Endothelial cell of umbilical vein (primary cell): ENCODE measurements at regions not wholly inside any gene's neighbourhood (a gene's known extent, or its start where the extent isn't known, plus 50 kb on each side); places are given as distances from the start of the nearest gene placed in this dataset.

Source experiments
- BruUV-seq: library from RNA; stranded (reverse); fragments of 400-500 nt; replicated peaks from 2 replicates; lab custom pipeline; 2021; lab: Mats Ljungman, UMichigan
- CTCF ChIA-PET: fragments of 300-600, 350-600 bp; sonication (Branson Sonifier 250); formaldehyde crosslinking; loops from one replicate; lab custom pipeline; 2021; ENCODE audit warnings: antibody characterized with exemption, inconsistent platforms; lab: Charles Lee
- POLR2A ChIA-PET: fragments of 300-600, 350-600 bp; sonication (Branson Sonifier 250); formaldehyde crosslinking; loops from one replicate; lab custom pipeline; 2021; ENCODE audit warnings: antibody characterized with exemption, inconsistent platforms; lab: Charles Lee
- DNase-seq: peaks from one replicate; pipeline ENCODE4 v3.0.0-alpha.2; 2011; ENCODE audit warnings: low read depth, low spot score
- FAIRE-seq: peaks from 2 replicates; lab custom pipeline; 2011; peaks lifted over from hg19 to GRCh38; lab: Jason Lieb, UNC
- H2AFZ ChIP-seq: 2 replicates; pipeline ENCODE4 v1.6.0; 2012; ENCODE audit warnings: low read depth, low read length, control low read depth, inconsistent platforms
- H3K27ac ChIP-seq: 2 replicates; pipeline ENCODE4 v1.5.1; 2011; ENCODE audit warnings: low read depth, mild to moderate bottlenecking, control low read depth, low read length, moderate library complexity; ENCODE audit not compliant: insufficient read depth
- H3K27me3 ChIP-seq, 2 experiments: 2 replicates each; pipeline versions ENCODE4 v1.6.0 to v1.6.1; 2011; ENCODE audit warnings: low read length in 2 of 2, mixed read lengths in 1 of 2; ENCODE audit not compliant: control insufficient read depth in 2 of 2, insufficient read depth in 2 of 2
- H3K36me3 ChIP-seq, 2 experiments: 2 replicates in 1 of 2; 3 replicates in 1 of 2; pipeline ENCODE4 v1.5.1; 2011; ENCODE audit warnings: low read length in 2 of 2, mild to moderate bottlenecking in 1 of 2, moderate library complexity in 1 of 2; ENCODE audit not compliant: control insufficient read depth in 2 of 2, insufficient read depth in 2 of 2; ENCODE audit errors: extremely low read depth in 1 of 2
- H3K4me1 ChIP-seq: 3 replicates; pipeline ENCODE4 v1.5.1; 2011; ENCODE audit warnings: mild to moderate bottlenecking, low read length; ENCODE audit not compliant: control insufficient read depth, insufficient read depth; ENCODE audit errors: extremely low read depth
- H3K4me2 ChIP-seq: 2 replicates; pipeline ENCODE4 v1.6.1; 2011; ENCODE audit warnings: low read length, control low read depth, mixed read lengths; ENCODE audit not compliant: insufficient read depth
- H3K4me3 ChIP-seq, 3 experiments: fragments of 200-600 bp in 1 of 3; sonication (generic), shearing (Covaris generic) in 1 of 3; replicated peaks in 1 of 3; 2 replicates each; pipeline ENCODE4 v1.5.1; 2011 to 2016; ENCODE audit warnings: control low read depth in 3 of 3, low read length in 3 of 3, mild to moderate bottlenecking in 2 of 3, inconsistent platforms in 1 of 3, low read depth in 1 of 3, moderate library complexity in 1 of 3; ENCODE audit not compliant: insufficient read depth in 1 of 3
- H3K79me2 ChIP-seq: 2 replicates; pipeline ENCODE4 v1.6.0; 2012; ENCODE audit warnings: low read length, inconsistent platforms; ENCODE audit not compliant: control insufficient read depth, insufficient read depth
- H3K9ac ChIP-seq: replicated peaks from 2 replicates; pipeline ENCODE3; 2011; ENCODE audit warnings: low read length, control low read depth; ENCODE audit not compliant: insufficient read depth; ENCODE audit errors: extremely low read depth
- H3K9me1 ChIP-seq: replicated peaks from 3 replicates; pipeline ENCODE4 v1.6.0; 2011; ENCODE audit warnings: mild to moderate bottlenecking, low read length; ENCODE audit not compliant: control insufficient read depth, insufficient read depth; ENCODE audit errors: extremely low read depth
- H3K9me3 ChIP-seq: replicated peaks from 2 replicates; pipeline ENCODE4 v1.5.1; 2012; ENCODE audit warnings: low read length, inconsistent platforms; ENCODE audit not compliant: control insufficient read depth, insufficient read depth
- H4K20me1 ChIP-seq: replicated peaks from 2 replicates; pipeline ENCODE3; 2011; ENCODE audit warnings: mild to moderate bottlenecking, low read length; ENCODE audit not compliant: control insufficient read depth, insufficient read depth; ENCODE audit errors: extremely low read depth
- EZH2 ChIP-seq: IDR thresholded peaks from 2 replicates; pipeline ENCODE4 v1.6.1; 2012; ENCODE audit warnings: borderline replicate concordance, low read depth, mild to moderate bottlenecking, moderate library complexity, low read length, inconsistent platforms; ENCODE audit not compliant: severe bottlenecking
- FOS ChIP-seq: IDR thresholded peaks from 2 replicates; pipeline ENCODE4 v1.6.1; 2011; ENCODE audit warnings: mild to moderate bottlenecking, low read length, moderate library complexity, borderline replicate concordance; ENCODE audit not compliant: insufficient read depth
- GATA2 ChIP-seq: IDR thresholded peaks from 2 replicates; pipeline ENCODE4 v1.7.0; 2011; ENCODE audit warnings: low read depth, mild to moderate bottlenecking, moderate library complexity, mixed read lengths, low read length; ENCODE audit not compliant: insufficient read length, insufficient read depth
- JUN ChIP-seq: IDR thresholded peaks from 2 replicates; pipeline ENCODE4 v1.6.1; 2011; ENCODE audit warnings: borderline replicate concordance, low read depth; ENCODE audit not compliant: insufficient read length, insufficient read depth
- MYC ChIP-seq: IDR thresholded peaks from one replicate; pipeline ENCODE4 v1.6.1; 2011; ENCODE audit warnings: mild to moderate bottlenecking, low read depth, low read length
- POLR2A ChIP-seq: IDR thresholded peaks from 2 replicates; pipeline ENCODE4 v1.6.1; 2012; ENCODE audit warnings: low read depth, mild to moderate bottlenecking, control low read depth, low read length
- POLR2AphosphoS5 ChIP-seq: IDR thresholded peaks from 2 replicates; pipeline ENCODE4 v1.6.1; 2012; ENCODE audit warnings: low read depth, mild to moderate bottlenecking, control low read depth, low read length, moderate library complexity; ENCODE audit not compliant: insufficient read depth
- dilution Hi-C: fragments of 300-500 bp; cut with MboI; formaldehyde crosslinking; loops from one replicate; pipeline ENCODE4 v1.15.0; 2019; ENCODE audit warnings: low sequenced_read_pairs; ENCODE audit not compliant: extremely low pct_ligation_motif_present
- intact Hi-C: fragments of 100-400 bp; cut with micrococcal nuclease; formaldehyde crosslinking; loops from one replicate; pipeline ENCODE4 v1.10.0; 2022
- TF ChIP-seq, protein P1 (sequence below): IDR thresholded peaks from 2 replicates; pipeline ENCODE4 v1.6.1; 2011; ENCODE audit not compliant: insufficient read depth, insufficient read length
- TF ChIP-seq, protein P2 (sequence below), 2 donors: IDR thresholded peaks; 1 replicate in 1 of 2; 2 replicates in 1 of 2; pipeline ENCODE4 v1.5.1; 2011; ENCODE audit warnings: low read length in 2 of 2, mild to moderate bottlenecking in 2 of 2, moderate library complexity in 2 of 2, control low read depth in 1 of 2, inconsistent platforms in 1 of 2, low read depth in 1 of 2; ENCODE audit not compliant: insufficient read depth in 1 of 2; ENCODE audit errors: extremely low read depth in 1 of 2

DNA sequence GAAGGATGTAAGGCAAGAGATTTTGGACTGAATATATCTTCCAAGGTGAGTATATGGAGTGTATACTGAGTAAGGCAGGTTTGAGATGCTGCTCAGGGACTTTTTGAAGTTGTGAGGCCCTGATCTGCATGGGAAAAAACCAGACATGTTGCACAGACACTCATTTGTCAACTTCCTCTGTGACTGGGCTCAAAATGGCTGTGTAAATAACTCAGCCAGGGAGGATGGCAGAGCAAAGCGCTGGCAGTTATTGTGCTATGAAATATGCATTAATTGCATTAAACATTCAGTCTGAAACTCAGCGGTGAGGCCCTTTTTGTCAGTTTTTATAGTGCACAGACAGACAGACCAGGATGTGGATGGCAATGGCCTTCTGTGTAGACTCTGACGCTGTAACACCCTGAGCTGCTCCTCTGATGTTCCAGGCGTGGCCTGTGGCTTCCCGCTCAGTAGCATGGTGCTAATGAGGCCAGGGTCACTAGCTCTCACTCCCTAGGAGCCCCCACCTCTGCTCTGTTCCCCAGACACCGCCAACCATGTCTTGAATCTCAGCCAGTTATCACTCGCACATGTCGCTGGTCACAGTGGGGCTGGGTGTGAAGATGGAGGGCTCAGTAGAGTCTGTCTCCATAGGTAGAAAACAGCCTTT is 307.0 kb upstream of the PROX1 start:
- TF ChIP-seq EZH2 (no peak), GATA2 (no peak), FOS (no peak), POLR2AphosphoS5 (no peak), POLR2A (no peak), JUN (no peak), MYC (no peak)
- TF ChIP-seq, protein P1, sequence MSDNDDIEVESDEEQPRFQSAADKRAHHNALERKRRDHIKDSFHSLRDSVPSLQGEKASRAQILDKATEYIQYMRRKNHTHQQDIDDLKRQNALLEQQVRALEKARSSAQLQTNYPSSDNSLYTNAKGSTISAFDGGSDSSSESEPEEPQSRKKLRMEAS = no peak
- TF ChIP-seq, protein P2, sequence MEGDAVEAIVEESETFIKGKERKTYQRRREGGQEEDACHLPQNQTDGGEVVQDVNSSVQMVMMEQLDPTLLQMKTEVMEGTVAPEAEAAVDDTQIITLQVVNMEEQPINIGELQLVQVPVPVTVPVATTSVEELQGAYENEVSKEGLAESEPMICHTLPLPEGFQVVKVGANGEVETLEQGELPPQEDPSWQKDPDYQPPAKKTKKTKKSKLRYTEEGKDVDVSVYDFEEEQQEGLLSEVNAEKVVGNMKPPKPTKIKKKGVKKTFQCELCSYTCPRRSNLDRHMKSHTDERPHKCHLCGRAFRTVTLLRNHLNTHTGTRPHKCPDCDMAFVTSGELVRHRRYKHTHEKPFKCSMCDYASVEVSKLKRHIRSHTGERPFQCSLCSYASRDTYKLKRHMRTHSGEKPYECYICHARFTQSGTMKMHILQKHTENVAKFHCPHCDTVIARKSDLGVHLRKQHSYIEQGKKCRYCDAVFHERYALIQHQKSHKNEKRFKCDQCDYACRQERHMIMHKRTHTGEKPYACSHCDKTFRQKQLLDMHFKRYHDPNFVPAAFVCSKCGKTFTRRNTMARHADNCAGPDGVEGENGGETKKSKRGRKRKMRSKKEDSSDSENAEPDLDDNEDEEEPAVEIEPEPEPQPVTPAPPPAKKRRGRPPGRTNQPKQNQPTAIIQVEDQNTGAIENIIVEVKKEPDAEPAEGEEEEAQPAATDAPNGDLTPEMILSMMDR (IDR thresholded peaks at IDR 0.05; ENCODE audit: extremely low read depth in 1 of 2, insufficient read depth in 1 of 2, low read depth in 1 of 2, low read length in 2 of 2) = no peak
- no peaks in the 10 kb centered on the region for H3K9me1 ChIP-seq
- no peak overlapping the region for H3K9ac ChIP-seq
- FAIRE-seq = no peak
- no peak for DNase-seq
- H3K36me3 ChIP-seq = no peaks in the 10 kb centered on the region
- POLR2A ChIA-PET = no interaction called here
- no peaks in the 10 kb centered on the region for H3K9me3 ChIP-seq
- dilution Hi-C loops (no loop called here), intact Hi-C loops (no loop called here)
- no TSS peak for BruUV-seq
- H3K27me3 ChIP-seq = no peaks in the 10 kb centered on the region
- no peak overlapping the region for H3K4me2 ChIP-seq
- H4K20me1 ChIP-seq = no peaks in the 10 kb centered on the region
- CTCF ChIA-PET = no interaction called here
- H3K27ac ChIP-seq = no peak overlapping the region
- no peak overlapping the region for H2AFZ ChIP-seq
- H3K4me1 ChIP-seq = no peaks in the 10 kb centered on the region
- H3K4me3 ChIP-seq = no peak overlapping the region
- H3K79me2 ChIP-seq = no peaks in the 10 kb centered on the region
